ENCODE measurements at regions not wholly inside any gene's neighbourhood (a gene's known extent, or its start where the extent isn't known, plus 50 kb on each side); places are given as distances from the start of the nearest gene placed in this dataset.
A peak's percentile ranks its signal among the peaks of the same experiment; 100 is the strongest.
"Not testable (repeated sequence)": the region's sequence is repeated elsewhere in the genome, so short reads cannot be mapped to it uniquely, and the experiment has no call there.

DNA sequence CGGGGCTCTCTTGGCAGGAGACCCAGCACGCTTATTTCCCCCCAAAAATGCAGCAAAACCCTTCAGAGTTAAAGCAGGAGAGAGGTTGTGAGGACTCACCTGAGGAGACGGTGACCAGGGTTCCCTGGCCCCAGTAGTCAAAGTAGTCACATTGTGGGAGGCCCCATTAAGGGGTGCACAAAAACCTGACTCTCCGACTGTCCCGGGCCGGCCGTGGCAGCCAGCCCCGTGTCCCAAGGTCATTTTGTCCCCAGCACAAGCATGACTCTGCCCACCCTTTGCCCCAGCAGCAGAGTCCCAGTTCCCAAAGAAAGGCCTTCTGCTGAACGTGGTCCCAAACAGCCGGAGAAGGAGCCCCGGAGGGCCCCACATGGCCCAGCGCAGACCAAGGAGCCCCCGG is 337.7 kb downstream of the TMEM121 start:
- DNase-seq (ENCODE audit: low read depth, low spot score) = no peak

DNA sequence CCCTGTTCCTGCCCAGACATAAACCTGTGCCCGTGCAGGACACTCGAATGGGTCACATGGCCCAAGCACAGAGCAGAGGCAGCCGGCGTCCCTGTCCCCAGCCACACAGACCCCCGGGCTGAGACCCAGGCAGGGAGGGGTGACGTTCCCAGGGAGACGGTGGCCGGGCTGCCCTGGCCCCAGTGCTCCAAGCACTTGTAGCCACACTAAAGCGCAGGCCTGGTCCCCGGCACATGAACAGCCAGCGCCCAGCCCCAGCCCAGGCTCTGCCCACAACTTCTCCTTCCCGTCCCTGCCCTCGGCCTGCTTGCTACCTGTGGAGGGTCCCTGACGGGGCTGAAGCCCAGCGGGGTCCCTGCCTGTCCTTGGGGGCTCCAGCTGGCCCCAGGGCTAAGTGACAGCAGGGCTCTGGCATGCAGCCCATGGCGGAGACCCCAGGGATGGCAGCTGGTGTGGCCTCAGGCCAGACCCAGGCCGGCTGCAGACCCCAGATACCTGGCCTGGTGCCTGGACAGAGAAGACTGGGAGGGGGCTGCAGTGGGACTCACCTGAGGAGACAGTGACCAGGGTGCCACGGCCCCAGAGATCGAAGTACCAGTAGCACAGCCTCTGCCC is 338.4 kb downstream of the TMEM121 start:
- no peak for DNase-seq (ENCODE audit: low read depth, low spot score)
- no peak overlapping the region for H3K4me3 ChIP-seq (ENCODE audit: low read length)

More for the DNA sequence above, 337.7 kb downstream of the TMEM121 start:
- H3K4me3 ChIP-seq (ENCODE audit: low read length) = no peak overlapping the region

DNA sequence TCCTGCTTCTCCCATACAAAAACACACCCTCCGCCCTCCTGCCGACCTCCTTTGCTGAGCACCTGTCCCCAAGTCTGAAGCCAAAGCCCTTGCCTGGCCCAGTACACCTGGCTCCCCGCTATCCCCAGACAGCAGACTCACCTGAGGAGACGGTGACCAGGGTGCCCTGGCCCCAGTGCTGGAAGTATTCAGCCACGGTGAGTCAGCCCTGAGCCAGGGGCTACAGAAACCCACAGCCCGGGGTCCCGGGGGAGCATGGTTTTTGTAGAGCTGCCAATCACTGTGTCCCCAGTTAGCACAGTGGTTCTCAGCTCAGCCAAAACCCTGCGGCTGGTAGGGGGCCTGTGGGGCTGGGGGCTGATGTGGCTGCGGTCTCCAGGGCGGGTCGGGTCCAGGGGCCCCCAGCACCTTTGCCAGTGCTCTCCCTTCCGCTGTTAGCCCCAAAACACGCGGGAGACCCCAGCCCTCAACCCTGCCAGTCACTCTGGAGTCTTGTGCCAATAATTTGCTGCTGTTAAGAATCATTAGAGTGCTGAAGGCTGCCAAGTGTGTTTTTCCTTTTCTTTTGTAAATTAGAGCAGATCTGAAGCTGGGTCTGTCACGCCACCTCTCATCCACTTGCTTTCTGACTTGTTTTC is 339.0 kb downstream of the TMEM121 start:
- no peak for DNase-seq (ENCODE audit: low read depth, low spot score)
- H3K4me3 ChIP-seq (ENCODE audit: low read length) = no peak overlapping the region

DNA sequence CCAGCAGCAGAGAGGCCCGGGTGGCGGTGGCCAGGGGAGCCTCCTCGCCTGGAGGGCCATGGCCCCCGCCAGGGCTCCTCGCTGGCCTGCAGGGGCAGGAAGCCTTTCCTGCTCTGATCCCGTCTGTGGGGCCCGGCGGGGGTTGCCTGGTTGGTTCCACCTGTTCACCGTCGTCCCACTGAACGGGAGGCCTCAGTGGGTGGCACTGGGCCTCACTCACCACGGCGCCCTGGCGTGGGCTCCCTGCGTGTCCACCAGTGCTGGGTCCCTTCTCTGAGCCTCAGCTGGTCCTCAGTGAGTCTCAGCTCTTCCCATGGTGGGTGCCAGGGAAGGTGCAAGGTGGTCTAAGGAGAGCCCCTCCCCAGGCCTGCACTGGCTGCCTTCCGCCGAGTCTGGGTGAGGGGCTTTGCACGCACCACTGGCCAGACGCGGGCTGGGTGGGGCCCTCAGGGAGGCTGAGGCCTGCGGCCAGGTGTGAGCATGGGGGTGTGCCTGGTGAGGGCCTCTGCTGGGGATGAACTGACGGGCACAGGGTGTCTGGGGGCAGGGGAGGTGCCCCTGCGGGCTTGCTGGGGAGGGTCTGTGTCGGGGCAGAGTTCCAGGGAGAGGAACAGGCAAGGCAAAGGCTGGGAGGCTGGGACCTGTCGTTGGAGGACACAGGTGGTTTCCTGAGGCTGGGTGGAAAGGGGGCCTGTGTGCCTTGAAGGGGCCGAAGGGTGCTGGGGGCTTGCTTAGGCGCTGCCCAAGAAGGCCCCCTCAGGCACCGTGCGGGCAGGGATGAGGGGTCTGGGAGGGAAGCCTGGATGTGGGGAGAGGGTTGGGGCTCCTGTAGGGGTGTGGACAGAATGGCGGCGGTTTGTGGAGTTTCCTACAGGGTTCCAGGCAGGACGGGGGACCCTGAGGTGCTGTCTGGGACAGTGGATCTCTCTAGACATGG is 339.8 kb downstream of the TMEM121 start:
- no peak overlapping the region for H3K4me3 ChIP-seq (ENCODE audit: low read length)
- no peak for DNase-seq (ENCODE audit: low read depth, low spot score)

DNA sequence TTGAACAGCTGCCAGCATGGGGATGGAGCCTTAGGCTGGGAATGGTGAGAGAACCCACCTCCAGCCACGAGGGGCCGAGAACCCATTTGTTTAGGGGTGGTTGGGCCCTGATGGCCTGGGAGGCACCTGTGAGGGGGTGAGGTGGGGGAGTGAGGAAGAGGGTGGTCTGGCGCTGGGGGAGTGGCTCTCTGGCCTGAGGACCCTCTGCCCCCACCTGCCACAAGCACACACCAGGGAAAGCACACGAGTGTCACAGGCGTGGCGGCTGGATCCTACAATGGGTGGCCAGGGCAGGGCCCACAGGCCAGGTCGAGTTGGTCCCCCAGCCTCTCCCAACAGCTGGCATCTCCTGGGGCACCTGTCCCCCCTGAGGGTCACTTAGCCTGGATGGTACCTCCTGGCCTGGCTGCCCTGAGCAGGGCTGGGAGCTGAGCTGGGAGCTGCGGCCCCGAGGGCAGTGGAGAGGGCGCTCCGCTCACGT is 340.5 kb downstream of the TMEM121 start:
- no peak overlapping the region for H3K4me3 ChIP-seq (ENCODE audit: low read length)
- DNase-seq (ENCODE audit: low read depth, low spot score) = no peak

DNA sequence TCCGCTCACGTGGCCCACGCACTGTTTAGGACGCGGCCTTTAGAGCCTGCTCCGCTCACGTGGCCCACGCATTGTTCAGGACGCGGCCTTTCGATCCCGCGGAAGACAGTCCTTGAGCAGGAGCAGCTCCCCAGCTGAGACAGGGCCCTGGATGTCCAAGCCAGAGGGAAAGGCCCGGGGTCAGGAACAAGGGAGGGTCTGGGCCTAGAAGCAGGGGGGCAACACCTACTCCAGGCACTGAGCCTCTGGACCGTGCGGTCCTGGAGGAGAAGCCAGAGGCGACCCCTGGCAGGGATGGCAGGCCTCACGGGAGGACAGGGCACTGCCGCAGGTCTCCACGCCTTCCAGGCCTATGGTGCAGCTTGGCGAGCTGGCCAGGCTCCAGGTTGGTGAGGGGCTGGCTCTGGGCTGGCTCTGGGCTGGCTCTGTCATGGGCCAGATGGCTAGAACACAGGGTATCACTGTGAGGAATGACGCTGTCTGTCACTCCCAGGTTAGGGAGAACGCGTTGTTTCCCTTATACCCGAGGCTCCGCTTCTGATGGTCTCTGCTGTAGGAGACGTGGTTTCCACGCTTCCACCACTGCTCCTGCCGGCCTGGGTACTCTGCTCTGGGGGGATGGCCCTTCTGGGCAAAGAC is 341.7 kb downstream of the TMEM121 start:
- no peak overlapping the region for H3K4me3 ChIP-seq (ENCODE audit: low read length)
- no peak for DNase-seq (ENCODE audit: low read depth, low spot score)

DNA sequence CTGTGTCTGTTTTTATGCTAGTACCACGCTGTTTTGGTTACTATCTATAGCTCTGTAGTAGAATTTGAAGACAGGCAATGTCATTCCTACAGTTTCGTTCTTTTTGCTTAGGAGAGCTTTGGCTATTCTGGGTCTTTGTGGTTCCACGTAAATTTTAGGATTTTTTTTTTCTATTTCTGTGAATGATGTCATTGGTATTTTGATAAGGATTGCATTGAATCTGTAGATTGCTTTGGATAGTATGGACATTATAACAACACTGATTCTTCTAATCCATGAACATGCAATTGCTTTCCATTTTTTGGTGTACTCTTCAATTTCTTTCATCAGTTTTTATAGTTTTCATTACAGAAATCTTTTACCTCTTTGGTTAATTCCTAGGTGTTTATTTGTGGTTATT is 345.2 kb downstream of the TMEM121 start:
- DNase-seq (ENCODE audit: low read depth, low spot score) = no peak
- no peak overlapping the region for H3K4me3 ChIP-seq (ENCODE audit: low read length)

DNA sequence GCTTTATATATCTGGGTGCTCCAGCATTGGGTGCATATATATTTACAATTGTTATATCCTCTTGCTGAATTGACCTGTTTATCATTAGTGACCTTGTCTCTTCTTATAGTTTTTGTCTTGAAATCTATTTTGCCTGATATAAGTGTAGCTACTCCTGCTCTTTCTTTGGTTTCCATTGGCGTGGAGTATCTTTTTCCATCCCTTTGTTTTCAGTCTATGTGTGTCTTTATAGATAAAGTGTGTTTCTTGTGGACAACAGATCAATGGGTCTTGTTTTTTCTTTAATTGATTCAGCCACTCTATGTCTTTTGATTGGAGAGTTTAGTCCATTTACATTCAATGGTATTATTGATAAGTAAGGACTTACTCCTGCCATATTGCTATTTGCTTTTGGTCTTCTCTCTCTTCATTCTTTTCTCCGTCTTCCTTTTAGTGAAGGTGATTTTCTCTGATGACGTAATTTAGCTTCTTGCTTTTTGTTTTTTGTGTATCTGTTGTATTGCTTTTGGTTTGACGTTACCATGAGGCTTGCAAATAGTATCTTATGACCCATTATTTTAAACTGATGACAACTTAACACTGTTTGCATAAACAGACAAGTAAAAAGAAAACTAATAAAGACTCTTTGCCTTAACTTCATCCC is 347.6 kb downstream of the TMEM121 start:
- no peak overlapping the region for H3K4me3 ChIP-seq (ENCODE audit: low read length)
- DNase-seq (ENCODE audit: low read depth, low spot score) = no peak

DNA sequence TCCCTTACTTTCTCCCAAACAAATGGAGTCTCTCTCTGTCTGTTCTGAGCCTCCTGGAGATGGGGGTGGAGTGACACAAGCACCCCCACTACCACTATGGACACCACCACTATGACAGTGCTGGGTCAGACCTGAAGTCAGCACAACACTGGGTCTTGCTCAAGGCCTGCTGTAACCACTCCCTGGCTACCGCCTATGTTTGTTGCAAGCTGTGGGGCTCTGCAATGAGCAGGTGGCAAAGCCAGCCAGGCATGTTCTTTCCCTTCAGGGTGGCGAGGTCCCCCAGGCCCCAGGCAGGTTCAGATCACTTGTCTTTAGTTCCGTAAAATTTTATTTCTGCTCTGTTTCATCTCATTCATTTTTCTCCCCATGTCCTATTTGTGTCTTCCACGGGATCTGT is 349.8 kb downstream of the TMEM121 start:
- no peak overlapping the region for H3K4me3 ChIP-seq (ENCODE audit: low read length)
- DNase-seq (ENCODE audit: low read depth, low spot score) = no peak

DNA sequence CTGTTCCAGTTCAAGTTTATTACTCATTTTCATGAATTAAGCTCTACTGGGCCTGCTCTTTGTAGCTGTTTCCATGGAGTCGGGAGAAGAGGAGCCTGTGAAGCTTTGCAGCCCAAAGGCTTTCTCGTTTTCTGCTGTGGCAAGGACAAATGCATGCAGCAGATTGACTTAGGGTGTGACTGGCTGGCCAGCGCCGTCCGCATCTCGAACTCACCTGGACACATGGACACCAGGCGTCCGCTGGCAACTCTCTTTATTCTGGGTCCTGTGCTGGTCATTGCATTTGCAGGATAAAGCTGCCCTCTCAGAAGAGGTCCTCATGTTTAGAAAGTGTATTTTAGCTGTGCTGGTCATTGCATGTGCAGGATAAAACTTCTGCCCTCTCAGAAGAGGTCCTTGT is 350.4 kb downstream of the TMEM121 start:
- H3K4me3 ChIP-seq (ENCODE audit: low read length) = no peak overlapping the region
- DNase-seq (ENCODE audit: low read depth, low spot score) = no peak

DNA sequence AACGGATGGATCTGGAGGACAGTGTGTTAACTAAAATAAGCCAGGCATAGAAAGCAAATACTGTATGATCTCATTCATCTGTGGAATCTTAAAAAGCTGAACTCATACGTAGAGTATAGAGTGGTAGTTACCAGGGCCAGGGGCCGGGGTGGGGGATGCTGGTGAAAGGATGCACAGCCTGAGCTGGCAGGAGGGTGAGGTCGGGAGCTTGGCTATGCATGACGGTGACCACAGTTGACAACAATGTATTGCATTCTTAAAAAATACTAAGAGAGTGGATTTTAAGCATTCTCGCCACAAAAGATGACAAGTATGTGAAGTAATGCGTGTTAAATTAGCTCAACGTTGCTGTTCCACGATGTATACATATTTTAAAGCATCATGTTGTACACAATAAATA is 351.3 kb downstream of the TMEM121 start:
- H3K4me3 ChIP-seq (ENCODE audit: low read length) = no peak overlapping the region
- no peak for DNase-seq (ENCODE audit: low read depth, low spot score)

DNA sequence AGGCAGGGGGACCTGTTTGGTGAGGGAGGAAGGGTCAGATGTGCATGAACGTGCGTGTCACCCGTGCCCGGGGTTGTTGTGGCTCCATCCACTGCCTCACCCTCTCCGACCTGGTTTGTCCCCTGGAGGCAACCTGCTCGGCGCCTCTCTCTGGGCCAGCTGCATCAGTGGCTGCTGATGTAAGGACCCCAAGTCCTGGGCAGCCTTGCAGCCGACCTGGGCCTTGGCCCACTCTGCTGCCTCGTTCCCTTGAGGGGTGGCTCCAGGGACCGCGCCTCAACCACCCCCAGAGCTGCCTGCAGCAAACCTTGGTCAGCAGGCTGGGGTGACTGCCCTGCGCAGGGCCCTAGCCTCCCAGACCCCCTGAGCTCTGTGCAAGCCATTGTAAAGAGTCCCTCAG is 351.7 kb downstream of the TMEM121 start:
- H3K4me3 ChIP-seq (ENCODE audit: low read length) = no peak overlapping the region
- DNase-seq (ENCODE audit: low read depth, low spot score) = no peak

DNA sequence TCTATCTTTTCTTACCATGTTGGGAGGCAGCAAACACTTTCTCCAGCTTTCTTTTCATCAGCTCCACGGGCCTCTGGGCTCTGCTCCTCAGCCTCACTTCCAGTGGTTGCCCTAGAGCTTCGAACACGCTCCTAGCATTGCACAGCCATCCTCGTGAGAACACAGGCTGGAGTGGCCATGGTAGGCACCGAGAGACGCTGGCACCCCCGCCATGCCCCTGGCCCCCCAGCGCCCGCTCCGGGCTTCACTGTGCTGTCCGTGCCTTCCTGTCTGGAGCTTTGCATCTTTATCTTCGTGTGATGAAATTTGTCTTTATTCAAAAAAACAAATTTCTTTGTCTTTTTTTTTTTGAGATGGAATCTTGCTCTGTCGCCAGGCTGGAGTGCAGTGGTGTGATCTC is 352.2 kb downstream of the TMEM121 start:
- H3K4me3 ChIP-seq (ENCODE audit: low read length) = no peak overlapping the region

DNA sequence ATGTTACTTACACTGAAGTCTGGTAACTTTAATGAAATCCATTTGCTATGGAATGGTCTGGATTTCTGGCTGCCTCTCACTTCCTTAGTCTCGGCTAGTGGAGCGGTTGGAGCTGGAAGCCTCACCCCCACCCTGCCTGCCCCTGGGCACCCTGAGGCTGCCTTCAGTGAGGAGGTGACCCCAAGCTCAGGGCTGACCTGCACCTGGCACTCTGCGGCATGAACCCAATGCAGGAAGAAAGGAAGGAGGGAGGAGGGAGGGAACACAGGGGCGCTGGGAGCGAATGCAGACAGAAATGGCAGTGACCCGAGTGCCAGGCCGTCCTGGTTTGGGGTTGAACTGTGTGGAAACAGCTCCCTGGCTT is 353.1 kb downstream of the TMEM121 start:
- peak overlapping the region; percentile 9 for H3K4me3 ChIP-seq (ENCODE audit: low read length)
- DNase-seq (ENCODE audit: low read depth, low spot score) = no peak

More for the DNA sequence above, 352.2 kb downstream of the TMEM121 start:
- no peak for DNase-seq (ENCODE audit: low read depth, low spot score)

DNA sequence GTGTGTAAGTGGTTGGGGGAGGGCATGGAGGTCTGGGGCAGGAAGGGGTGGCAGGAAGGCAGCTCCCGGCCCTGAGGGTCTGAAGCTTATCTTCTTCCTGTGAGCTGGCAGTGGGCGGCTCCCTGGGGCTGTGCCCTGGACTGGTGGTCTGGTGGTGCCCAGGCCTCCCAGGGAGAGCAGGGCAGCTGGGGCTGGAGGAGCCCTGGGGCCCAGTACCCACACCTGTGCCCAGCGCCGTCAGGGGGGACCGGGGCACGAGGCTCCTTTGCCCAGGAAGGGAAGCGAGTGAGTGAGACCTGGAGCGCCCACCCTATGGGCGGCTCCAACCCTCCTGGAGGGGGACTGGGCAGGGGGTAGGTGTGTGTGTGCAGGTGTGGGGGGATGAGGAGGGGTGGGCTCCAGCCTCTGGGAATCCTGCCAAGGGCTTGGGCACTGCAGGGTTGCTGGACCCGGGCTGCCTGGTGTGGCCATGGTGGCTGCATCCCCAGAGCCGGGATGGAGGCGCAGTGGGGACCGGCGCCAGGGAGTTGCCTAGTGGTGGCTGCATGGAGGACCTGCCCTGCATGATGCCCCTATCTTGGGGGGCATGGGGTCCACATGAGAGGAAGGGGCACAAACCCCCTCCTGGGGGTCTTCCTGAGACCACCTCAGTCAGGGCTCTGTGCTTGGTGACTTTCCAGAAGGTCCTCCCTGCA is 353.6 kb downstream of the TMEM121 start:
- H3K4me3 ChIP-seq (ENCODE audit: low read length) = peak overlapping the region; percentile 9
- DNase-seq (ENCODE audit: low read depth, low spot score) = peak; percentile 63

DNA sequence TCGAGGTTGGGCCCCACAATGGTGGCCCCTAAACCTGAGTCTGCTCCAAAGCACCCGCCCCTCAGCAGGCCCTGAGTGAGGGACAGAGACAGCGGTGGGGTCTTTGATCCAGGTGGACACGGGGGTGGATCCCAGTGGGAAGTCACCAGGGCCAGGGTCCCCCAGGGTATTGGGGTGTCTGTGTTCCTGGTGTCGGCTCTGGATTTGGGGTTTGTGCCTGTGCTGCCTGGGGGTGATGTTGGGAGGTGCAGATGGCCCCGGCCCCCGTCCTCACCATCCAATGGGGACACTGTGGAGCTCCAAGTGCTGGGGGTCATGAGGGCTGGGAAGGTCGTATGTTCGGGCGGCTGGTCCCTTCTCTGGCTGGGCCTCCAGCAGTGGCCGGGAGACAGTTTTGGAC is 354.2 kb downstream of the TMEM121 start:
- no peak overlapping the region for H3K4me3 ChIP-seq (ENCODE audit: low read length)
- DNase-seq (ENCODE audit: low read depth, low spot score) = no peak

DNA sequence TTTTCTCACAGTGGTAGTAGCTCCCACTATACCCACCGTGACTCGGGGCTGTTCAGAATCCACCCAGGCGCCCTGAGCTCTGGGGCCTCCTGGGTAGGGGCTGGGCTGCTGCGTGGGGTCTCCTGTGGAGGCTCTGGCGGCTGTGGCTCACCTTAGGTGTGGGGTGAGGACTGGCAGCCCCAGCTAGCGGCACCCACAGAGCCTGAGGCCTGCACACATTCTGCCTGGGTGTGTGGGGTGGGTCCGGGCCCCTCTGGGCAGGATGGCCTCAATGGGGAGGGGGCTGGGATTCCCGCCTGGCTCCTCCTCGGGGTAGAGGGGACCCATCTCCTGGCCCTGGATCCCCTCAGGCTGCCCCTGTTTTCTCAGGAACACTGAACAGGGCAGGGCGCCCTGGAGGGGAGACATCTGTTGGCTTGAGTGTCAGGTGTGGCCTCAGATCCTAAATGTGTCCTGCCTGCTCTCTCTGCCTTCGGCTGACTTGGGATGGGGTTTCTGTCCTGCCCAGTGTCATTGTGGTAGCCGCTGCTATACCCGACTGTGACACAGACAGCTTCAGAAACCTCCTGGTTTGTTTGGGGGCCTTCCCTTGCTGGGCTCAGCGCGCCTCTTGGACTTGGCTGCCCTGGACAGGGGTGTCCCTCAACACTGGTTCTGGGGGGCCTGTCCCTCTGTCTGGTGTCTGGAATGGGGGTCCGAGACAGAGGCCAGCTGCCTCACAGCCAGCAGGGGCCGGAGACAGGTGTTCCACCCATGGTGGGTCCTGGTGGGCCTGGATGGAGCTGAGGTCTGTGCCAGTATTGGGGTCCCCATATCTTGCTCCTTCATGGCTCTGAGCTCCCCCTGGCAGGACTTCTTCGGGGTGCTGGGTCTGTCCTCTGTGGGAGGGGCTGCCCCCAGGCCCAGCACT is 354.9 kb downstream of the TMEM121 start:
- H3K4me3 ChIP-seq (ENCODE audit: low read length) = no peak overlapping the region
- DNase-seq (ENCODE audit: low read depth, low spot score) = no peak

DNA sequence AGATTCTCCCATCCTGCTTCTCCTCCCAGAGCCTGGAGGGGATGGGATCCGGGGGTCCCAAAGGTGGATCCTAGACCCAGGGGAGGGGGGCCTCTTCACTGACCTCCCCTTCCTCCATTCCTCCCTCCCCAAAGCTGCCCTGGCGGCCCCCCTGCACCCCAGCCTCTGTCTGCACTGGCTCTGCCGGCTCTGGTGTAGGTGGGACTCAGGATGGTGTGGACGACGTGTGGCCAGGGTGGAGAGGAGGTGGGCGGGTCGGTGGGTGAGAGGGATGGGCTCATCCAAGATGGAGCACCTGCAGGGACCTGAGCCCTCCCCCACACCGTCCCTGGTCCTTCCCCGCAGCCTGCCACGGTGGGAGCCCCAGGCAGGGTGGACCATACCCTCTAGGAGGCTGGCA is 355.6 kb downstream of the TMEM121 start:
- H3K4me3 ChIP-seq (ENCODE audit: low read length) = not testable (repeated sequence)

More for the DNA sequence above, 355.6 kb downstream of the TMEM121 start:
- DNase-seq (ENCODE audit: low read depth, low spot score) = not testable (repeated sequence)

Measured in Jurkat, Clone E6-1 (cell line).